GM12875 (cell line): ENCODE measurements at regions not wholly inside any gene's neighbourhood (a gene's known extent, or its start where the extent isn't known, plus 50 kb on each side); places are given as distances from the start of the nearest gene placed in this dataset.

Experiments used
- H3K4me3 ChIP-seq: one replicate; pipeline ENCODE4 v1.5.1; 2011; ENCODE audit warnings: low read depth, low read length, control low read depth
- TF ChIP-seq, protein P1 (sequence below): IDR thresholded peaks from 2 replicates; pipeline ENCODE4 v1.5.1; 2011; ENCODE audit warnings: low read depth, mild to moderate bottlenecking, control low read depth, inconsistent platforms, low read length, moderate library complexity, borderline replicate concordance; ENCODE audit not compliant: insufficient read depth

DNA sequence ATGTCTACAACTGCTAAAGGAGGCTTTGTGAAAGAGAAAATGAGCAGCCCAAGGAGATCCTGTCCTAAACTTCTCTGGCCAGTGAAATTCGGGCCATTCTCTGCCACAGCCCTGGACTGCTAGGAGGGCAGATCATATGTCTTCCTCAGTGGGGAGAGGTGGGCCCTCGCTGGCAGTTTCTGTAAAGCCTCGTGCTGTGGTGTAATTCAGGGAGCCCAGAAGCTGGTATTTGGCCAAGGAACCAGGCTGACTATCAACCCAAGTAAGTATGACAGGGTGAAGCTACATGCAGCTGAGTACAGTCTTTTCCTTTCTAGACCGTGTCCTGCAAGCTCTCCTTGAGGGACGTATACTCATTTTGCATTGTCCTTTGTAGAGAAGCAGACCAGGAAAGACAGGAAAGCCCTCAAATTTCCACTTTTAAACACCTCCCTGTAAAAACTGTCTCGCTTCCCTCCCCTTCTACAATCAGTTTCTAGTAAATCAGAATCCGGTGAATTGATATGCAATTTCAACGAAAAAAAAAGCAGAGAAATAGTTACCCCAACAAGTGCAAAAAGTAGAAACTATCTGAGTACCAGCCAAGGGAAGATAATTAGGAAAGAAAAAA is 106.8 kb downstream of the DAD1 start:
- peak overlapping the region; percentile 18 for H3K4me3 ChIP-seq
- TF ChIP-seq, protein P1, sequence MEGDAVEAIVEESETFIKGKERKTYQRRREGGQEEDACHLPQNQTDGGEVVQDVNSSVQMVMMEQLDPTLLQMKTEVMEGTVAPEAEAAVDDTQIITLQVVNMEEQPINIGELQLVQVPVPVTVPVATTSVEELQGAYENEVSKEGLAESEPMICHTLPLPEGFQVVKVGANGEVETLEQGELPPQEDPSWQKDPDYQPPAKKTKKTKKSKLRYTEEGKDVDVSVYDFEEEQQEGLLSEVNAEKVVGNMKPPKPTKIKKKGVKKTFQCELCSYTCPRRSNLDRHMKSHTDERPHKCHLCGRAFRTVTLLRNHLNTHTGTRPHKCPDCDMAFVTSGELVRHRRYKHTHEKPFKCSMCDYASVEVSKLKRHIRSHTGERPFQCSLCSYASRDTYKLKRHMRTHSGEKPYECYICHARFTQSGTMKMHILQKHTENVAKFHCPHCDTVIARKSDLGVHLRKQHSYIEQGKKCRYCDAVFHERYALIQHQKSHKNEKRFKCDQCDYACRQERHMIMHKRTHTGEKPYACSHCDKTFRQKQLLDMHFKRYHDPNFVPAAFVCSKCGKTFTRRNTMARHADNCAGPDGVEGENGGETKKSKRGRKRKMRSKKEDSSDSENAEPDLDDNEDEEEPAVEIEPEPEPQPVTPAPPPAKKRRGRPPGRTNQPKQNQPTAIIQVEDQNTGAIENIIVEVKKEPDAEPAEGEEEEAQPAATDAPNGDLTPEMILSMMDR = no peak

DNA sequence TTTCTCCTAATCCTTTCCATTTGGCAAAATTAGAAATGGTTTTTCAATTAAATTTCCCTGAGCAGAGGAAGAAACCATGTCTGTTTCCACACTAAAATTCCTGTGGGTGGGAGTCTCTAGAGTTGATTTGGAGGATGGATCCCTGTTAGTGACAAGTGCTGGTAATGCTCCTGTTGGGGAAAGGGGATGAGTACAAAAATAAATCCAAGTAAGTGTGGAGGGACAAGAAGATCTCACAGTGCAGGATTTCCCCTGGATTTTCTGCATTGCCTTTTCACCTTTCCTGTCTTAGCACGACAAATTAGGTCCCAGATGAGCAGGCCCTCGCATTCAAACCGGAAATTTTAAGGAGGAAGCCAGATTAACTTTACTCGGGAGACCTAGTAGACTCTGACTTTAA is 107.5 kb downstream of the DAD1 start:
- TF ChIP-seq, protein P1 = no peak

DNA sequence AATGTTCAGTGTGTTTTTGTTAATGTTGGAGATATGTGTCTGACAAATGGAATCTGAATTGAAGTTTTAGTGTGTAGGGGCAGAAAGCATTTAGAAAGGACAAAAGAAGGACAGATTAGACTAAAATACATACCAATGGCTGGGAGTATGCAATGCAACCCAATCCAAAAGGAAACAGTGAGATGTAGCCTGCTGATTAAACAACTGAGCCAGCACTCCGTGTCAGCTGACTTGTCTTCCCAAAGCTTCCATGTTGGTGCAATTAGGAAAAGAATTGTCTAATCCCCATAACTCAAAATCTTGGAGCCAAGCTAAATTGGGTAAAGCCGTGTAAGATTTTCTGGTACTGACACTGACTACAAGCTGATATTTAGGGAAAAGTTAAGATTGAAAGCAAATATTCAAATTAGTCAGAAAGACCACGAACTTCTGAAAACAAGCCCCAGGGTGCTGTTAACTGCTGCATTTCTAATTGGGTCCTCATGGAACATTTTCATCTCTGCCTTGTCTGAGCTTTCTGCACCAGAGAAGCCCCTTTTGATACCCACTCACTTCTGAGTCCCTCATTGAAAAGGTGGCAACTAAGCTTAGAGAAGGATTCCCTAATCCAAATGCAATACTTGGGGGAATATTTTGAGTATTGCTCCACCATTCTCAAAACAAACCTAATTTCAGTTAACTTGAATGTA is 109.1 kb downstream of the DAD1 start:
- H3K4me3 ChIP-seq = no peak overlapping the region
- TF ChIP-seq, protein P1 = no peak

More for the DNA sequence above, 107.5 kb downstream of the DAD1 start:
- H3K4me3 ChIP-seq = no peak overlapping the region

DNA sequence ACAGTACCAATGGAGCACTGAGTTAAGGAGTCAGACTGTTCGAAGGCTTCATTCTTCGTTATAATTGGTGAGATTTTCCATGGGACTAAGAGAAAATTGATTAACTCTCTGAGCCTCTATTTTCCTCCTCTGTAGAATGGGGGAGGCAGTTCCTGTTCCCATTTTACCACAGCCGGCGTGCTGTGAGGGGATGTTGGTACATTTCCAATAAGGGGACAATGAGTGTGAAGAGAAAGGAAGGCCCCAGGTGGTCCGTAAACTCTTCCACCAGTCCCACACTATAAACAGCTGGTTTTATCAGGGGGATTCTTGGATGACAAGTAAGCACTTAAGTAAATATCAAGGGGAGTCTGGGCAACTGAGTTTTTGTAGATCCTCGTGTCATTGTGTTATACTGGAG is 109.9 kb downstream of the DAD1 start:
- H3K4me3 ChIP-seq = no peak overlapping the region
- TF ChIP-seq, protein P1 = no peak

DNA sequence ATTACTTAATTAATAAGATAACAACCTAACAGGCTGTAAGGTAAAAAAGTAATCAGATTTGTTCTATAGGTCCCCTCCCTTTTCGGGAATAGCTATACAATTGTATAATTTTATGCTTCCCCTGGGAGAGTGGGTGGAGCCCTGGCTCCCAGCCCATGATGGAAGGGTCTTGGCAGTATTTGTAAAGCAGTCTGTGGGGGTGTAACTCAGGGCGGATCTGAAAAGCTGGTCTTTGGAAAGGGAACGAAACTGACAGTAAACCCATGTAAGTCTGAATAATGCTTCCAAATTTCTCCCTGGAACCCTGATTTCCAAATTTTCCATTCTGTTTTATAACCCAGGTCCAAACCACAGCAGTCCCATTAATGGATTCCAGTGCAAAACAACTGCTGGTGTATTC is 110.4 kb downstream of the DAD1 start:
- TF ChIP-seq, protein P1 = no peak
- H3K4me3 ChIP-seq = no peak overlapping the region

DNA sequence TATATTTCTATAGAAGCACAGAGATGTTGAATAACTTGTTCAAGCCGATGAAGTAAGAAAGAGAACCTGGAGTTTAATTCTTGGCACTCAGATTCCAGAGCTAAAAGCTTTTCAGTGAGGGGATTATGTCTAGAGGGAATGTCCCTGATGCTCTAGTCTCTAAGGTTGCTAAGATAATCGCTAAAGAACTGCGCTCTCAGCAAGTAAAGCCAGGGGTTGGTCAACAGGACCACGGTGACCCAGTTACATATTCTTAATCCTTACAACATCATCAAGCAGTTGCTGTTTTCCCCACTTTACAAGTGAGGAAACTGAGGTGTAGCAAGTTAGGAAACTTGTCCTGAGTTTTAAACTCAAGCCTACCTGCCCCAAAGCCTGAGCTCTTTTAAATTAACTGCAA is 110.8 kb downstream of the DAD1 start:
- no peak overlapping the region for H3K4me3 ChIP-seq
- TF ChIP-seq, protein P1 = no peak
